NOMO-1 treated with DMSO at 0.1 percent for 48 hours (cell line): ENCODE measurements at regions not wholly inside any gene's neighbourhood (a gene's known extent, or its start where the extent isn't known, plus 50 kb on each side); places are given as distances from the start of the nearest gene placed in this dataset.
A peak's percentile ranks its signal among the peaks of the same experiment; 100 is the strongest.
"Not testable (repeated sequence)": the region's sequence is repeated elsewhere in the genome, so short reads cannot be mapped to it uniquely, and the experiment has no call there.

ENCODE experiments used
- DNase-seq: peaks from one replicate; lab custom pipeline; 2025; ENCODE audit not compliant: unreplicated experiment; lab: John Stamatoyannopoulos, UW

- DNase-seq, result no peak
Measured at GRCh38 chr13:78540058-78540457, 63.3 kb downstream of the POU4F1 start.

DNA sequence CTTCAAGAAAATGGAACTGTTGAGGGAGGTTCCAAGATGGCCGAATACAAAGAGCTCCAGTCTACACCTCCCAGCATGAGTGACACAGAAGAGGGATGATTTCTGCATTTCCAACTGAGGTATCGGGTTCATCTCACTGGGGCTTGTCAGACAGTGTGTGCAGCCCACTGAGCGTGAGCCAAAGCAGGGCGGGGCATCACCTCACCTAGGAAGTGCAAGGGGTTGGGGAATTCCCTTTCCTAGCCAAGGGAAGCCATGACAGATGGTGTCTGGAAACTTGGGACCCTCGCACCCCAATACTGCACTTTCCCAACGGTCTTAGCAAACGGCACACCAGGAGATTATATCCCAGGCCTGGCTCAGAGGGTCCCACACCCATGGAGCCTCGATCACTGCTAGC is 77.3 kb downstream of the POU4F1 start:
- not testable (repeated sequence) for DNase-seq

DNA sequence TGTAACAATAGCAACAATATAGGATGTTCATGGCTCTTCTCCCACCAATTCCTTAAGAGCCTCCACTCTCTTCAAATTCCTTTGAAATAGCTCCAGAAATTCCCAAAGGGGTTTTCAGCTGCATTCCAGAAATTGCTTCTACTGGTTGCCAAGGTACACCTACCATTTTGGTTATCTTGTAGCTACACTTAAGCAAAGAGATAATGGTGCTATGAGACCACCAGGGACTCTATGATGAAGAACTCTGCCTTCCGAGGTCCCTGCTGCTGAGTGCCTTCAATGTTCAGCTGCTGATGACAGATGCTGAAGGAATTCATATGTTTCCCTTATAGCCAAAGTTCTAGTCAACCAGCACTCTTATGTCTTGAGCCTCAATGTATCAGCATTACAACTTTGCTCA is 78.4 kb downstream of the POU4F1 start:
- DNase-seq, result no peak

DNA sequence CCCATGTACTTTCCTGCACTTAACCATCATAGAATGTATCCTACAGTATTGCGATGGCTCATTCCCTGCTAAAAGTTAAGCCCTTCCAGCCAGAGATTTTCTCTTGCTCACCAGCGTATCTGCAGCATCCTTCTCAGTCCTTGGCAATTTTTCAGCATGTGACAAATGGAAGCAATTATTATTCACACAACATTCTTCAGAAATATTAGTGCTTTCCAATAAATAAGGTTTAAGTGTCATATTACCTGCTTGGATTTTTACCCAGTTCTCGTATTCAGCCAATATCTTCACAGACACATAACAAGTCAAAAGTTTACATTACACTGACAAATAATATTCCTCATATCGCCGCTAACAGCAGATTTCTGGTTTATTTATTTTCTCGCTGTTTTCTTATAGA is 82.3 kb downstream of the POU4F1 start:
- DNase-seq, result no peak

DNA sequence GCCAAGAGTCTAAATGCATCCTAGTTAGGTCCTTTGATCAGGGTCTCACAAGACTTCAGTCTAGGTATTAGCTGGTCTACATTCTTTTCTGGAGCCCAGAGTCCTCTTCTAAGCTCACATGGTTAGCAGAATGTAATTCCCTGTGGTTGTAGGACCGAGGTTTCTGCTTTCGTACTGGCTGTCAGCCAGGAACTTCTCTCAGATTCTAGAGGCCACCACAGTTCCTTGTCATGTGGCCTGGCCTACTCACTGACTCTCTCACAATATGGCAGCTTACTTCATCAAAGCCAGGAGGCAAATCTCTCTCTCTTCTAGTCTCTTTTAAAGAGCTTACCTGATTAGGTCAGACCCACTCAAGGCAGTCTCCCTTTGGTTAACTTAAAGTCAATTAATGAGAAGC is 82.9 kb downstream of the POU4F1 start:
- DNase-seq, result no peak

GRCh38 chr13:78518482-78518881 is 84.9 kb downstream of the POU4F1 start:
- DNase-seq, result not testable (repeated sequence)

DNA sequence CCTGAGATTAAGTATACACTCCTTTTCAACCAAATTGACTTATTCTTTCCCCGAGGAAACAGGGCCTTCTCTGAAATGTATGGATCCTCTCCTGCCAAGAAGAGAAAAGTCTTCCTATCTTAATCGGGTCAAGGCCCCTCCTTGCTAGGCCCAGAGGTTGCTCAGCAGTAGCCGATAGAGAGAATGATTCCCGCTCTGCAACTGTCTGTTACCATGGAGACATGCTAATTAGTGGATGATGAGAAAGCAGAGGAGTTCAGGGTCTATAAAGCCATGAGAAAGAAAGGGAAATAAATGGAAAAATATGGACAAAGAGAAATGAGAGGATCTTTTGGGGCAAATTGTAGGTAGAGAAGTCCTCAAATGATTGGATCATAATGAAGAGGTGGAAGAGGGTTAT is 103.5 kb downstream of the POU4F1 start:
- DNase-seq, result no peak

DNA sequence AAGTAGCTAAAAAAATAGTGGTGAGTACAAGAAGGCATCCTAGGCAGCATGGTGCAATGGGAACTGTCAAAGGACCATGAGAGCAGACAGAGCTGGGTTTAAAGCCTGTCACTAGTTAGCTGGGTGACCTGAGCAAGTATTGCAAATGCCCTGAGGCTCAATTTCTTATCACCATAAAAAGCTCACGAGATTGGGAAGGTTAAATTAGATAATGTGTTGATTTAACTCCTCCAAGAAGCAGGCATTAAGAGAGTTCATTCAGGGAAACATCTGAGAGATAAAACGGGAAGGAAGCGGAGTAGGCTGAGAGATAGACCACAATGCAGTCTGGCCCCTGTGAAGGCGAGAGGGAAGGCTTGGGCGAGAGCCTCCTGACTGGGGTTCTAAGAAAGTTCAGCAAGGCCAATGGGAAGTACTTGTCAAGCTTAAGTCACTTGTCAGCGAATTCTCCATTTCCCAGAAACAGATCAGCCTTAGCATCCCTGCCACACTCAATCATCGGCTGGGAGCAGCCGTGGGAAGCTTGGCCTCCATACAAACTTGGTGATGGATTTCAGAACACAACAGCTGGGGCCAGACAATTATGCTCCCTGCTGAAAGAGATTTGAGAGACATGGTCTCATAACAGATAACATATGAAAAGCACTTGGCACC is 105.5 kb downstream of the POU4F1 start:
- no peak for DNase-seq

DNA sequence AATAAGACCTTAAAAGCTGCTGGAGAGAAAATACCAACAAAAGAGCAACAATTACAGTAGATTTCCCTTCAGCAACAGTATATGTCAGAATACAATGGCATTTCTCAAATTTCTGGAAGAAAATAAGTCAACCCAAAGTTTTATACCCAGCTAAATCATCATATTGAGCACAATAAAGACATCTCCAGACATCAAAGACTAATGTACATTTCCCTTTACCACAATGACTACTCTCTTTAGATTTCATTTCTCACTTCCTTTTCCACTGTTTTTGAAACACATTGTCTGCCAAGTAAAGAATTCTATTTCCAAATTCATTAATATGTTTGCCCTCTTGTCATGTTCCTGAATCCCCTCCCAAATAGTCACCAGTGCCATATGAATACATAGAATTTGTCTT is 111.4 kb downstream of the POU4F1 start:
- DNase-seq, result no peak

- peak; percentile 18 for DNase-seq
Measured at GRCh38 chr13:78490225-78490624, 113.1 kb downstream of the POU4F1 start.

DNA sequence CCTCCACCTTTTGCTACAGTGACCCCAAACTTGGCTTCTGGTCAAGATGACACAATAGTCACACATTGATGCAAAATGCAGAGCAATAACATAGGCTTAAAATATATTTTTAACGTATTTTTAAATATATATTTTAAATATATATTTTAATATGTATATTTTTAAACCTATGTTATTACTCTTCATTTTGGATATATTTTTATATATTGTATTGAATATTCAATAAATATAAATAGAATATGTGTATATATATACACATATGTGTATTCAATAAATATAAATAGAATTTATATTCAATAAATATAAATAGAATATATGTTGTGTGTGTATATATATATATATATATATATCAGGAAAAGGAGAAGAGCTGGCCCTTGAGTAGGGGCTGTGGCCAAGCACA is 115.6 kb downstream of the POU4F1 start:
- no peak for DNase-seq

- no peak for DNase-seq
Measured at GRCh38 chr13:78485803-78486202, 117.5 kb downstream of the POU4F1 start.

DNA sequence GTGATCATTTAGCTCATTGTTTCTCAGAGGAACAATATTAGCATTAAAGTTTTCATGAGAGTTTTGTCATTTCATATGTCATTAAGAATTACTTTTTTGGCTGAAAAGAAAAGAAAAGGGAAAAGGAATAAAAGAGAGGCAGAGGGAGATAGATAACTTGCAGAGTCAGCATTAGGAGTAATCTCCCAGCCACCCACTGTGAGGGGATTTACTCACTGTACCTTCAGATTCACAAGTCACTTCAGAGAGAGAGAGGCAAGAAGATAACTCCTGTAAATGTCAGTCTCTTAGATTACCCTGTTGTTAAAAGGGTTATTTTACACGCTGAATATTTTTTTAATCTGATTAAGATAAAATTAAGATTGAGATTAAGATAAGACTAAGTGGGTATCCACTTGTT is 125.2 kb downstream of the POU4F1 start:
- DNase-seq, result no peak

DNA sequence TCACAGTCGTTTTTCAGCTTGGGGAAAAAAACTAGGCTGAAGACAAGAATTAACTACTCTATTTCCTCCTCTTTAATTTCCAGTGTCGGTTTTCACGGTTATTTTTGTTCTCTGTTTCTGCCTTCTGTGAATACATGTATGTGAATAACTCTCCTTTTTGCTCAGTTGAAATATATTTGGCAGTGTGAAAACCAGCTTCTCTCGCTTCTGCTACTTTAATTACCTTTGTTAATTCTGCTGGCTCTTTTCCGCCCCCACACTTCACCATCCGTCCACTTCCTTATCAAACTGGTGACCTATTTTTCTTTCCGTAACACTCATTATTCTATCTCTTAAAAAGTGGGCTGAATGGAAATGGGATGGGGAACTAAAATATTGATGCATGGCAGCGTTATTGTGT is 126.4 kb downstream of the POU4F1 start:
- DNase-seq, result peak; percentile 23

DNA sequence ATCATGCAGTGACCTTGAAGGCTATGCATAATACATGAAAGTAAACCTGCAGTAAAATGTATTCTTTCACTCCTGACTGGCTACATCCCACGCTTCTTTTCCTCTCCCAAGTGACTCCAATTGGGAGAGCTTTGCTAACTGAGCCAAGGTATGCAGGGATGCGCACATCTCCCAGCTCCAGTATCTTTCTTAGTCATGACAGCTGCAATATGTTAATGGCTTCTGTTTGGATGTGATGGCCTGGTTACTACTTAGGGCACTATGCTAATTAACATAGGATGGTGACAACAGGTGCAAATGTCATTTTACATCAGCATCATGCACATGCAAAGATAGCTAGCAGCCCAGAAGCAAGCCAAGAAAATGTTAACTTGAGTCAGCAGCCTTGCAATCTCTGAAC is 134.7 kb downstream of the POU4F1 start:
- no peak for DNase-seq

DNA sequence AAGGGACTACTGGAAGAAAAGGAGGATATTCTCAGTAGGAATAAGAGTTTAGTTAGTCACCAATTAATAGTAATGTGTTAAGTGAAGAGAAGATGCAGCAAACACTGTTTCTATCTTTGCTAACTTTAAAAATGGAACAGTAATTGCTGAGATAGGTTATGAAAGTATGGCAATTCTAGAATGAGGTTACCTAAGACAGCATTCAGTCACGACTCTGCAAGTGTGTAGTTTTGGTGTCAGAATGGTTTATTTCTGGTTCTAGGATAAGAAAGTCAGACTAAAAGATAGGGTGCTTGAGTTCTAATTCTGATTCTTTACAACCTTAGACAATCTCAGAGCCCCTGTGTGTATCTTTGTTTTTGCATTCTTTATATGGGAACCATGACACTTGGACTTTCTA is 138.1 kb downstream of the POU4F1 start:
- DNase-seq, result no peak

- no peak for DNase-seq
Measured at GRCh38 chr13:78460176-78460575, 143.2 kb downstream of the POU4F1 start.

DNA sequence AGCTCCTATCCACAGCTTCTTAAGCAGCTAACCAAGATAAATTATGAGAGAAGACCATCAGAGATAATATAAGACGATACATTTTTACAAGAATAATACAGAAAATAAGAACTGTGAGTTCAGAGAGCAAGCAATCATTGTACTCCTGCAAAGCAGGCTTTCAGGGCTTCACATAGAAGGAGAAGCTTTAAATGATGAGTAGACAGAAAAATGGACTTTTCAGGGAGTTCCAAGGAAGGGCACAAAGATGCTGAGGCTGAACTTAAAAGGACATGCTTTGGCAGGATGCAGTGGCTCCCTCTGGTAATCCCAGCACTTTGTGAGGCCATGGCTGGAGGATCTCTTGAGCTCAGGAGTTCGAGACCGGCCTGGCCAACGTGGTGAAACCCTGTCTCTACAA is 159.5 kb downstream of the POU4F1 start:
- DNase-seq, result no peak

- no peak for DNase-seq
Measured at GRCh38 chr13:78437781-78438180, 165.6 kb downstream of the POU4F1 start.

GRCh38 chr13:78436311-78436710 is 167.0 kb downstream of the POU4F1 start:
- no peak for DNase-seq

DNA sequence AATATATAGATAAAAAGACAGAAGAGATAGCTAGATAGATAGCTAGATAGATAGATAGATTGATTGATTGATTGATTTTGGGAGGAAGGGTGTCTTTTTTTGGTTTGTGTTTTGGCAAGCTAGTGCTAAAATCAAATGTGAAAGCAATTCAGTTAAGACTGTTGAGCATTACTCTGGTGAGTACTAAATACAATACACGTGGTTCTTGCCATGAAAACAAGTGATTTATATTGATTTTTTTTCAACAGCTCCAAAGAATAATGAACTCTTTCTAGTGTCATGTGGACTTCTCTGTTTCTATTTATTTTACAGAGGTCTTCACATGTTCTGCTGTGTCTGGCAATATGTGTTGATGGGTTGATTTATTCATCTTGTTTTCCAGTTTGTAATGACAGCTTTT is 172.0 kb downstream of the POU4F1 start:
- DNase-seq, result no peak

GRCh38 chr13:78430811-78431210 is 172.5 kb downstream of the POU4F1 start:
- DNase-seq, result no peak

GRCh38 chr13:78430166-78430791 is 173.1 kb downstream of the POU4F1 start:
- no peak for DNase-seq
